ENCODE measurements at regions not wholly inside any gene's neighbourhood (a gene's known extent, or its start where the extent isn't known, plus 50 kb on each side); places are given as distances from the start of the nearest gene placed in this dataset.

DNA sequence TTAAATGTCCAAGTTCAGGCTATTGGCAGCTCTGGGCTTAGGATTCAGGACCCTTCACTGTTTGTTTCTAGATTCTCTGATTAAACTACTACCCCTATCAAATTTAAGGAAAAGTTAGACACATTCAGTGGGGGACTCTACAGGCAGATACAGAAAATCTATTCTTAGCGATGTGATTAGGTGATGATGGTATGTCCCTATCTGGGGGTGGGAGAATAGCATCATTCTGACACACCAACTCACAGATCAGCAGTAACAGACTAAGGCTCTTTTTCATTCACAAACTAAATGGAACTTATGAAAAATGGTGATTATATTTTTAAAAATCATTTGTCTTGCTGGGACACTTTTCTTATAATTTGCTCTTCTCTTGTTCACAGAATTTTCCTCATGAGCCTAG lies 232.9 kb upstream of the CDH2 start:
- in situ Hi-C loops (cut with MboI; ENCODE audit: low sequenced_read_pairs, unreplicated experiment): no loop called here
- TF ChIP-seq, protein P1, sequence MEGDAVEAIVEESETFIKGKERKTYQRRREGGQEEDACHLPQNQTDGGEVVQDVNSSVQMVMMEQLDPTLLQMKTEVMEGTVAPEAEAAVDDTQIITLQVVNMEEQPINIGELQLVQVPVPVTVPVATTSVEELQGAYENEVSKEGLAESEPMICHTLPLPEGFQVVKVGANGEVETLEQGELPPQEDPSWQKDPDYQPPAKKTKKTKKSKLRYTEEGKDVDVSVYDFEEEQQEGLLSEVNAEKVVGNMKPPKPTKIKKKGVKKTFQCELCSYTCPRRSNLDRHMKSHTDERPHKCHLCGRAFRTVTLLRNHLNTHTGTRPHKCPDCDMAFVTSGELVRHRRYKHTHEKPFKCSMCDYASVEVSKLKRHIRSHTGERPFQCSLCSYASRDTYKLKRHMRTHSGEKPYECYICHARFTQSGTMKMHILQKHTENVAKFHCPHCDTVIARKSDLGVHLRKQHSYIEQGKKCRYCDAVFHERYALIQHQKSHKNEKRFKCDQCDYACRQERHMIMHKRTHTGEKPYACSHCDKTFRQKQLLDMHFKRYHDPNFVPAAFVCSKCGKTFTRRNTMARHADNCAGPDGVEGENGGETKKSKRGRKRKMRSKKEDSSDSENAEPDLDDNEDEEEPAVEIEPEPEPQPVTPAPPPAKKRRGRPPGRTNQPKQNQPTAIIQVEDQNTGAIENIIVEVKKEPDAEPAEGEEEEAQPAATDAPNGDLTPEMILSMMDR (IDR thresholded peaks at IDR 0.05; ENCODE audit: borderline replicate concordance, control extremely low read depth, extremely low read depth, insufficient read depth, missing control alignments): no peak
- no peak for DNase-seq (ENCODE audit: low spot score)

DNA sequence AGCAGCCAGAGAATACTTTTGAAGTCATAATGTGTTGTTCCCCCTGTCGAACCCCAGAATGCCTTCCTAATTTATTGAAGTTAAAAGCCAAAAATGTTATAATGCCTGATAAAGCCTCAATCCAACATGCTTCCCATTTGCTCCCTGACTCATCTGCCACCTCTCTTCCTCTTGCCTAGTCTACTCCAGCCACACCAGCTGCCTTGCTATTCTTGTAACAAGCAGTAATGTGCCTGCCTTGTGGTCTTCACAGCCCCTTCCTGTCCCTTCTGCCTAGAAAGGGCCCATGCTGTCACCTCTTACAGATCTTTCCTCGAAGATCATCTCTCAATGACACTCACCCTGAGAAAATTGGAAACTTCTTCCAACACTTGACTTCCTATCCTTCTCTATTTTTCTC lies 231.6 kb upstream of the CDH2 start:
- TF ChIP-seq, protein P1 (IDR thresholded peaks at IDR 0.05; ENCODE audit: borderline replicate concordance, control extremely low read depth, extremely low read depth, insufficient read depth, missing control alignments): no peak
- no peak for DNase-seq (ENCODE audit: low spot score)
- in situ Hi-C loops (cut with MboI; ENCODE audit: low sequenced_read_pairs, unreplicated experiment): no loop called here

DNA sequence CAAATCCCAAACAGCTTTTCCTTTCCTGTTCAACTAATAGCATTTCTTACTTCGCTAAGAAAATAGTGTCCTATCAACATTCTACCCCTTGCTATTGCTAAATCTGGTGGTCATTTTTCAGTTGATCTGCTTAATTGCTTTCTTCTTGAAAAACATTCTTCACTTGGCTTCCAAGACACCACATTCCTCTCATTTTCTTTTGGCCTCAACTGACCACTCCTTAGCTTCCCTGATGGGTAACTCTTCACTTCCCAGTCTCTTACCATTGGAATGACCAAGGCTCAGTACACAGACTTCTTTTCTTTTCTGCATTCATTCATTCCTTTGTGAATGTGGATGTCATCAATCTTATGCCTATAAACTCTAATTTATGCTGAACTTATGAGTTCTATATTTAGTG lies 230.8 kb upstream of the CDH2 start:
- no peak for DNase-seq (ENCODE audit: low spot score)
- TF ChIP-seq, protein P1 (IDR thresholded peaks at IDR 0.05; ENCODE audit: borderline replicate concordance, control extremely low read depth, extremely low read depth, insufficient read depth, missing control alignments): no peak
- in situ Hi-C loops (cut with MboI; ENCODE audit: low sequenced_read_pairs, unreplicated experiment): no loop called here

DNA sequence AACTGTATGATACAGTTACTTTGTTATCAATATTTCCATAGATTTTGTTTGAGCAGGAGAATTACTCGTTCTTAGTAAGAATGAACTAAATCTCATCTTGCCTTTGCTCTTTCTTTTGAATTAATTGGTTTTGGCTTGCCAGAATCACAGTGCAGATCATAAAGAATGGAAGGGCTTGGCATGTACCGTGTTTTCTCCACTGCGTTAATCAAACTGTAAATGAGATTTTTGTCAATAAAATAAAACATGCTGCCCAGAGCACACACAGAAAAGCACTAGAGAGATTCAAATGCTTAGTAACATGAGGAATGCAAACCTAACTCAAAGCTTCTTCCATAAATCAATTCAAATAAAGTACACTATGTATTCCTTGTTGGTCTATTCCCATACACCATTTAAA lies 229.6 kb upstream of the CDH2 start:
- in situ Hi-C loops (cut with MboI; ENCODE audit: low sequenced_read_pairs, unreplicated experiment): no loop called here
- no peak for DNase-seq (ENCODE audit: low spot score)
- TF ChIP-seq, protein P1 (IDR thresholded peaks at IDR 0.05; ENCODE audit: borderline replicate concordance, control extremely low read depth, extremely low read depth, insufficient read depth, missing control alignments): no peak

DNA sequence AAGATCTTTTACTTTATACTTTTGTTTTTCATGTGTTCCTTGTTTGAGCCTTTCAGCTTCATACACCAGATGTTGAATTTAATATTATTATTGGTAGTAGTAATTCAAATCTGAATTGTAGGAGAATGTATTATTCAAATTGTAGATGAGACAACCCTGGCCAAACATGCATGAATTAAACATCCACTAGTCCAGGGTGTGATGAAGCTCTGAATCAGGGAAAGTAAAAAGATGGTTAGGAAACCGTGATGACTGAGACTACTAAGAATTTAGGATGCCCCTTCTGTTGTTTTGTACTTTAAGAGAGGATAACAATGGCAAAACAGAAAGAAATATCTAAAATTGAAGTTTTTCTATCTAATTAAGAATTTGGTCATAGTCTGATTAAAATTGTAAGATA lies 227.8 kb upstream of the CDH2 start:
- no peak for DNase-seq (ENCODE audit: low spot score)
- in situ Hi-C loops (cut with MboI; ENCODE audit: low sequenced_read_pairs, unreplicated experiment): no loop called here
- TF ChIP-seq, protein P1 (IDR thresholded peaks at IDR 0.05; ENCODE audit: borderline replicate concordance, control extremely low read depth, extremely low read depth, insufficient read depth, missing control alignments): no peak

DNA sequence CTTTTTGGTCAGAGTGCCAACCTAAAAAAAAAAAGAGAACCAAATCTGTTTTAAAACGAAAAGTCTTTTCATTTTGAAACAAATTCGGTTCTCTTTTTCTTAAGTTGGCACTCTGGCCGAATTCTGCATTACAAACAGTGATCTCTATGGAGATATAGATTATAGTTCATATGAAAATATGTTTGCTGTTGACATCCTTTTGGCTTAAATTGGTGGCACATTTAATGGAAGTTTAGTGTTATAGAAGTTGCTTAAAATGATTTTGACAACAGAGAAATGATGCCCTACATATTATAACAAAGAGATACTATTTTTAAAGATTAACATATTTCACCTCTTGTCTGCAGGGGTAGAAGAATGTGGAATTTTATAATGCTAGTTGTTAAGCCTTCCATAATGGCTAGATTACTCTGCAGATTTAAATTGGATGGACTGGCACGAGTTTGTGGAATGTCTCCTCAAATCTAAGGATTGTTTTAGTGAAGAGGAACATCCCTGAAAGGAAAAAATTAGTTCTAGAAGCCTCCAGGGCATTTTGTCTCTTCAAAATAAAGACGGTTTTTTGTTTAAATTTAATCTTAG lies 222.9 kb upstream of the CDH2 start:
- no peak for DNase-seq (ENCODE audit: low spot score)
- in situ Hi-C loops (cut with MboI; ENCODE audit: low sequenced_read_pairs, unreplicated experiment): no loop called here
- TF ChIP-seq, protein P1 (IDR thresholded peaks at IDR 0.05; ENCODE audit: borderline replicate concordance, control extremely low read depth, extremely low read depth, insufficient read depth, missing control alignments): no peak
